HG03565 (cell line): ENCODE measurements at regions not wholly inside any gene's neighbourhood (a gene's known extent, or its start where the extent isn't known, plus 50 kb on each side); places are given as distances from the start of the nearest gene placed in this dataset.
"Not testable (repeated sequence)": the region's sequence is repeated elsewhere in the genome, so short reads cannot be mapped to it uniquely, and the experiment has no call there.

Source experiments
- ATAC-seq: cut with Tn5 transposase; IDR thresholded peaks from one replicate; pipeline ENCODE4 v1.9.1; 2021; ENCODE audit warnings: mild to moderate bottlenecking, moderate library complexity; ENCODE audit not compliant: unreplicated experiment

- no peak for ATAC-seq
Observed at GRCh38 chrX:106220177-106220576, 52.1 kb downstream of the PWWP3B start.

GRCh38 chrX:106243376-106243775 lies 75.3 kb downstream of the PWWP3B start:
- no peak for ATAC-seq

- ATAC-seq: no peak
Observed at GRCh38 chrX:106246511-106246910, 78.4 kb downstream of the PWWP3B start.

- no peak for ATAC-seq
Observed at GRCh38 chrX:106247162-106247561, 79.1 kb downstream of the PWWP3B start.

- ATAC-seq: no peak
Observed at GRCh38 chrX:106249706-106250379, 81.7 kb downstream of the PWWP3B start.

GRCh38 chrX:106263817-106264216 lies 95.7 kb downstream of the PWWP3B start:
- no peak for ATAC-seq

GRCh38 chrX:106273947-106274587 lies 106.0 kb downstream of the PWWP3B start:
- not testable (repeated sequence) for ATAC-seq

GRCh38 chrX:106275172-106275571 lies 107.1 kb downstream of the PWWP3B start:
- ATAC-seq: not testable (repeated sequence)

GRCh38 chrX:106278951-106279350 lies 110.8 kb downstream of the PWWP3B start:
- no peak for ATAC-seq

GRCh38 chrX:106281383-106281782 lies 113.3 kb downstream of the PWWP3B start:
- no peak for ATAC-seq

- no peak for ATAC-seq
Observed at GRCh38 chrX:106283841-106284240, 115.7 kb downstream of the PWWP3B start.

GRCh38 chrX:106284431-106285025 lies 116.4 kb downstream of the PWWP3B start:
- no peak for ATAC-seq

GRCh38 chrX:106286053-106286650 lies 118.0 kb downstream of the PWWP3B start:
- ATAC-seq: no peak

- ATAC-seq: not testable (repeated sequence)
Observed at GRCh38 chrX:106290778-106291177, 122.7 kb downstream of the PWWP3B start.

GRCh38 chrX:106291779-106292390 lies 123.8 kb downstream of the PWWP3B start:
- ATAC-seq: not testable (repeated sequence)

- no peak for ATAC-seq
Observed at GRCh38 chrX:106300239-106300638, 132.1 kb downstream of the PWWP3B start.

GRCh38 chrX:106300656-106301055 lies 132.6 kb downstream of the PWWP3B start:
- ATAC-seq: no peak

- ATAC-seq: no peak
Observed at GRCh38 chrX:106302304-106302703, 134.2 kb downstream of the PWWP3B start.

GRCh38 chrX:106306391-106306947 lies 138.4 kb downstream of the PWWP3B start:
- ATAC-seq: no peak

- no peak for ATAC-seq
Observed at GRCh38 chrX:106323357-106323756, 155.3 kb downstream of the PWWP3B start.

- no peak for ATAC-seq
Observed at GRCh38 chrX:106331606-106332005, 163.5 kb downstream of the PWWP3B start.
